Retinal pigment epithelial cell (primary cell): ENCODE measurements at regions not wholly inside any gene's neighbourhood (a gene's known extent, or its start where the extent isn't known, plus 50 kb on each side); places are given as distances from the start of the nearest gene placed in this dataset.

Source experiments
- DNase-seq: peaks from one replicate; pipeline ENCODE4 v3.0.0-alpha.2; 2010; ENCODE audit warnings: low read depth
- H3K4me3 ChIP-seq: 2 replicates; pipeline ENCODE4 v1.5.1; 2011; ENCODE audit warnings: mild to moderate bottlenecking, low read length, control low read depth, moderate library complexity
- TF ChIP-seq, protein P1 (sequence below): conservative IDR thresholded peaks from 2 replicates; pipeline ENCODE4 v1.5.1; 2011; ENCODE audit warnings: low read depth, low read length, control low read depth, inconsistent platforms

- DNase-seq, result no peak
- TF ChIP-seq, protein P1, sequence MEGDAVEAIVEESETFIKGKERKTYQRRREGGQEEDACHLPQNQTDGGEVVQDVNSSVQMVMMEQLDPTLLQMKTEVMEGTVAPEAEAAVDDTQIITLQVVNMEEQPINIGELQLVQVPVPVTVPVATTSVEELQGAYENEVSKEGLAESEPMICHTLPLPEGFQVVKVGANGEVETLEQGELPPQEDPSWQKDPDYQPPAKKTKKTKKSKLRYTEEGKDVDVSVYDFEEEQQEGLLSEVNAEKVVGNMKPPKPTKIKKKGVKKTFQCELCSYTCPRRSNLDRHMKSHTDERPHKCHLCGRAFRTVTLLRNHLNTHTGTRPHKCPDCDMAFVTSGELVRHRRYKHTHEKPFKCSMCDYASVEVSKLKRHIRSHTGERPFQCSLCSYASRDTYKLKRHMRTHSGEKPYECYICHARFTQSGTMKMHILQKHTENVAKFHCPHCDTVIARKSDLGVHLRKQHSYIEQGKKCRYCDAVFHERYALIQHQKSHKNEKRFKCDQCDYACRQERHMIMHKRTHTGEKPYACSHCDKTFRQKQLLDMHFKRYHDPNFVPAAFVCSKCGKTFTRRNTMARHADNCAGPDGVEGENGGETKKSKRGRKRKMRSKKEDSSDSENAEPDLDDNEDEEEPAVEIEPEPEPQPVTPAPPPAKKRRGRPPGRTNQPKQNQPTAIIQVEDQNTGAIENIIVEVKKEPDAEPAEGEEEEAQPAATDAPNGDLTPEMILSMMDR, result no peak
- no peak overlapping the region for H3K4me3 ChIP-seq
These were observed 262.7 kb downstream of the ATP23 start for GRCh38 chr12:58204071-58204470.

DNA sequence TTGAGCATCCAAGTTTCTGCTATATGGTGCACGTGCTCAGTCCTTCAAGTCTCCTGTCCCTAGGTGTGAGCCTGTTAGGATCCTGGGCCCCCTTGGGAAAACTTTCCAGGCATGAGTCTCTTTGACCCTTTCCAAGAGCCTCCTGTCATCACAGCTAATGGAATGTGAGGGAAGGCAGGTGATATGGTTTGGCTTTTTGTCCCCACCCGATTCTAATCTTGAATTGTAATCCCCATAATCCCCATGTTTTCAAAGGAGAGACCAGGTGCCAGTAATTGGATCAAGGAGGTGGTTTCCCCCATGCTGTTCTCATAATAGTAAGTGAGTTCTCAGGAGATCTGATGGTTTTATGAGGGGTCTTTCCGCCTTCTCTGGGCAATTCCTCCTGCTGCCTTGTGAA is 265.5 kb downstream of the ATP23 start:
- TF ChIP-seq, protein P1, result no peak
- DNase-seq, result no peak
- H3K4me3 ChIP-seq, result no peak overlapping the region

DNA sequence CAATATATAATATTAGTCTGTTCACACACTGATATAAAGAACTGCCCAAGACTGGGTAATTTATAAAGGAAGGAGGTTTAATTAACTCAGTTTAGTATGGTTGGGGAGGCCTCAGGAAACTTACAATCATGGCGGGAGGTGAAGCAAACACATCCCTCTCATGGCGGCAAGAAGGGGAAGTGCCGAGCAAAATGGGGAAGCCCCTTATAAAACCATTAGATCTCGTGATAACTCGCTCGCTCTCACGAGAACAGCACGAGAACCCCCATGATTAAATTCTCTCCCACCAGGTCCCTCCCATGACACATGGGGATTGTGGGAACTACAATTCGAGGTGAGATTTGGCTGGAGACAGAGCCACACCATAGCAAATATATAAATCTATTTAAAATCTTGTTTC is 269.8 kb downstream of the ATP23 start:
- no peak overlapping the region for H3K4me3 ChIP-seq
- no peak for DNase-seq
- TF ChIP-seq, protein P1, result no peak

DNA sequence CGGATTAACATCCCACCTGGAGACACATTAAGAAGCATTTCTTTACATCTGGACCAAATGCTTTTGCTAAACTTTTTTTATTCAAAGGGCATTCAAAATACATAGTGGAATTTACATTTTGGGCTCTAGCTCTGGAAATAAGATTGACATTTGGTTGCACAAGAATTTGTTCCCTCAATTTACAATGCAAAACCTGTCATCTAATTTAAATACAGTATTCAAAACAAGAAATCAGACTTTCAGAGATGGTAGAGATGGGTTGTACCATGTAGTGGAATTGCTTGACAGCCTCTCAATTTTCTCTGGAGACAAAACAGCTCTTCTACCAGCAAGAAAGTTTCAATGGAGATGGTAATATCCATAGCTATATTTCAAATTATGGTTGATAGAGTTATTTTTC is 275.8 kb downstream of the ATP23 start:
- no peak for DNase-seq
- no peak overlapping the region for H3K4me3 ChIP-seq
- TF ChIP-seq, protein P1, result no peak

GRCh38 chr12:58224536-58225105 is 283.3 kb downstream of the ATP23 start:
- no peak for DNase-seq
- no peak overlapping the region for H3K4me3 ChIP-seq
- TF ChIP-seq, protein P1, result no peak

DNA sequence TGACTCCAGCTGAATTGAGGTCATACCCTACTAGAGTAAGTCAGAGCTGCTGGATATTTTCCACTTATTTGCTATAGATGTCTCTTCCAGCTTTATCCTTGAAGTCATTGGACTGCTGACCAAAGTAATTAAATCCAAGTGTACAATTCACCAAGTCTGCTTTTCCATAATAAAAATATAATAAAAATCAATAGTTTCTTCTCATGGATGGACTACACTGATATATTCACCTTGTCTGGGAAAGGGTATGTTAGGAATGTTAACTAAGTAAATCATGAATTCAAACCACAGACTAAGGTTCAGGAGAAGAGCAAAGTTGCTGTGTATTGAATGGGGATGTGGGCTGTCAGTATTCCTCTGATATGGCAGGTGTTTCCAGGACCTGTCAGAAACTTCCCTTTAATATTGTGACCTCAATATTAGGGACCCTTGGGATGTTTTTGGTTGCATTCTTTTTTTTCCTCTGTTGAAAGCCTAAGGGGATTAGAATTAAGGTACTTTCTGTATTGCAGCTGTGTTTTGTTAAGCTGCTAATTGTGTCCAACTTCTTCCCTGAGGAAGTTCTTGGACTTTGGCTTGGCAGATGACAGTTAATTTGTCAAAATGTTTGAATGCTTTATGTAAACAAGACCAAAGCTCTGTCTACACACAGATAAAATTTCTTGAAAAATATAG is 284.0 kb downstream of the ATP23 start:
- no peak overlapping the region for H3K4me3 ChIP-seq
- no peak for DNase-seq
- TF ChIP-seq, protein P1, result no peak

- no peak overlapping the region for H3K4me3 ChIP-seq
- TF ChIP-seq, protein P1, result no peak
- DNase-seq, result no peak
These were observed 292.5 kb downstream of the ATP23 start for GRCh38 chr12:58233886-58234285.
